PFSK-1 (cell line): ENCODE measurements at regions not wholly inside any gene's neighbourhood (a gene's known extent, or its start where the extent isn't known, plus 50 kb on each side); places are given as distances from the start of the nearest gene placed in this dataset.

Source experiments
- FOXP2 ChIP-seq: optimal IDR thresholded peaks from 2 replicates; pipeline ENCODE3; 2011; ENCODE audit warnings: borderline replicate concordance, control low read depth, inconsistent platforms; ENCODE audit not compliant: insufficient read depth; ENCODE audit errors: extremely low read length, extremely low read depth
- POLR2AphosphoS5 ChIP-seq: IDR thresholded peaks from 2 replicates; pipeline ENCODE4 v1.6.1; 2012; ENCODE audit warnings: low read depth, mild to moderate bottlenecking, control low read depth, low read length, moderate library complexity
- SIN3A ChIP-seq: IDR thresholded peaks from 2 replicates; pipeline ENCODE4 v1.6.1; 2012; ENCODE audit warnings: mild to moderate bottlenecking, low read length, moderate library complexity, borderline replicate concordance; ENCODE audit not compliant: insufficient read depth
- TAF1 ChIP-seq: IDR thresholded peaks from 2 replicates; pipeline ENCODE4 v1.6.1; 2012; ENCODE audit warnings: low read length, control low read depth, borderline replicate concordance; ENCODE audit not compliant: insufficient read depth
- TF ChIP-seq, protein P1 (sequence below), 2 experiments: IDR thresholded peaks; 2 replicates each; pipeline versions ENCODE4 v1.6.1 to v1.8.0; 2011 to 2012; ENCODE audit warnings: low read depth in 2 of 2, low read length in 2 of 2, control low read depth in 1 of 2, inconsistent platforms in 1 of 2, mild to moderate bottlenecking in 1 of 2, moderate library complexity in 1 of 2; ENCODE audit not compliant: insufficient read depth in 1 of 2

DNA sequence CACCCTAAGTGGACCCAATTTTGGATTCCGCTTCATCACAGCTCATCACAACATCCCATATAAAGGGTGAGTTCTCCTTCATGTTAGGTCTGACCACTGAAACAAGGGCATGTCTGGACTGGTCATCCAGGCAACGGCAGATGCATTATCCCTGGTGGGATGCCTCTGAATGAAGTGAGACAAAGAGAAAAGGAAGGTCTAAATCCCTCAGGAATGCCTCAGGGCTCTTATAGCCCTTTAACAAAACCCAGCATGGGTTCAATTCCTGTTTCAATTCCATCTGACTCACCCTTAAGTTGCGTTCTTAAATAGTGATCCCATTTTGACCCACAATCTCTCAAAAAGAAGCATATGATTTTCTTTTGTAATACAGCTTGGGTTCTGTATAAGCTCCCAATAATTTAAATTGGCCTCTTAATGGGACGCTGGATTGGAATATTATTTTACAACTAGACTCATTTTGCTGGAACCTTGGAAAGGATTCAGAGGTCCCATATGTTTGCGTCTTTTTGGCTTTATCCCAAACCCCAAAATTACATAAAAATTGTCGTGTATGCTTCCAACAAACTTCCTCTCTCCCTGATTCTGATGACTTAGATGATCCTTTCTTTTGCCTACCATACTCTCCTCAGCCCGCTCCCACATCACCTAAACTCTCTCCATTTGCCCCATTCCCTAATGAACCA, 287.4 kb upstream of the ZP4 start:
- TF ChIP-seq SIN3A: no peak
- TF ChIP-seq TAF1: no peak
- TF ChIP-seq POLR2AphosphoS5: no peak
- no peak for TF ChIP-seq FOXP2
- TF ChIP-seq, protein P1, sequence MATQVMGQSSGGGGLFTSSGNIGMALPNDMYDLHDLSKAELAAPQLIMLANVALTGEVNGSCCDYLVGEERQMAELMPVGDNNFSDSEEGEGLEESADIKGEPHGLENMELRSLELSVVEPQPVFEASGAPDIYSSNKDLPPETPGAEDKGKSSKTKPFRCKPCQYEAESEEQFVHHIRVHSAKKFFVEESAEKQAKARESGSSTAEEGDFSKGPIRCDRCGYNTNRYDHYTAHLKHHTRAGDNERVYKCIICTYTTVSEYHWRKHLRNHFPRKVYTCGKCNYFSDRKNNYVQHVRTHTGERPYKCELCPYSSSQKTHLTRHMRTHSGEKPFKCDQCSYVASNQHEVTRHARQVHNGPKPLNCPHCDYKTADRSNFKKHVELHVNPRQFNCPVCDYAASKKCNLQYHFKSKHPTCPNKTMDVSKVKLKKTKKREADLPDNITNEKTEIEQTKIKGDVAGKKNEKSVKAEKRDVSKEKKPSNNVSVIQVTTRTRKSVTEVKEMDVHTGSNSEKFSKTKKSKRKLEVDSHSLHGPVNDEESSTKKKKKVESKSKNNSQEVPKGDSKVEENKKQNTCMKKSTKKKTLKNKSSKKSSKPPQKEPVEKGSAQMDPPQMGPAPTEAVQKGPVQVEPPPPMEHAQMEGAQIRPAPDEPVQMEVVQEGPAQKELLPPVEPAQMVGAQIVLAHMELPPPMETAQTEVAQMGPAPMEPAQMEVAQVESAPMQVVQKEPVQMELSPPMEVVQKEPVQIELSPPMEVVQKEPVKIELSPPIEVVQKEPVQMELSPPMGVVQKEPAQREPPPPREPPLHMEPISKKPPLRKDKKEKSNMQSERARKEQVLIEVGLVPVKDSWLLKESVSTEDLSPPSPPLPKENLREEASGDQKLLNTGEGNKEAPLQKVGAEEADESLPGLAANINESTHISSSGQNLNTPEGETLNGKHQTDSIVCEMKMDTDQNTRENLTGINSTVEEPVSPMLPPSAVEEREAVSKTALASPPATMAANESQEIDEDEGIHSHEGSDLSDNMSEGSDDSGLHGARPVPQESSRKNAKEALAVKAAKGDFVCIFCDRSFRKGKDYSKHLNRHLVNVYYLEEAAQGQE (IDR thresholded peaks at IDR 0.05; ENCODE audit: insufficient read depth in 1 of 2, low read depth in 2 of 2, low read length in 2 of 2): no peak

DNA sequence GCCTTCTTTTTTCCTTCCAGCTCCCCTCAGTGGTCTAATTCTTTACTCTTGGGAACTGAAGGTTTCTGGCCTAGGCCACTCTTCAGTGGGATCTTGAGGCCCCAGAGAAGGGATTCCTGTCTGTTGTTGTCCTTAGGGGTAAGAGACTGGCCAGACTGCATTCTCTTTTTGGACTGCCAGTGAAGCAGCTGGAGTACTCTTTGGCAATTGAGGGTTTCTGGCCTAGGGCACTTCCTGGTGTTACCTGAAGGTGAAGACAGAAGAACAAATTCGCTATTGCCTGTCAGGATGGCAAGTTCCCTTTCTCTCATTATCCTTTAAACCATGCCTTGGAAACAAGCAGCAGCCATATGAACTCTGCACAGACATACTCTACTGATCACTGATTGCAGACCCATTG, 286.6 kb upstream of the ZP4 start:
- TF ChIP-seq POLR2AphosphoS5 (no peak), FOXP2 (no peak), SIN3A (no peak), TAF1 (no peak)
- TF ChIP-seq, protein P1 (IDR thresholded peaks at IDR 0.05; ENCODE audit: insufficient read depth in 1 of 2, low read depth in 2 of 2, low read length in 2 of 2): no peak

- TF ChIP-seq TAF1 (no peak), SIN3A (no peak), POLR2AphosphoS5 (no peak), FOXP2 (no peak)
- TF ChIP-seq, protein P1 (IDR thresholded peaks at IDR 0.05; ENCODE audit: insufficient read depth in 1 of 2, low read depth in 2 of 2, low read length in 2 of 2): no peak
Measured at GRCh38 chr1:238176441-238176840, 285.7 kb upstream of the ZP4 start.

- TF ChIP-seq, protein P1 (IDR thresholded peaks at IDR 0.05; ENCODE audit: insufficient read depth in 1 of 2, low read depth in 2 of 2, low read length in 2 of 2): no peak
- TF ChIP-seq SIN3A (no peak), POLR2AphosphoS5 (no peak), TAF1 (no peak), FOXP2 (no peak)
Measured at GRCh38 chr1:238171985-238172384, 281.3 kb upstream of the ZP4 start.

GRCh38 chr1:238161955-238162354, 271.2 kb upstream of the ZP4 start:
- no peak for TF ChIP-seq TAF1
- no peak for TF ChIP-seq POLR2AphosphoS5
